HL-60 (cell line): ENCODE measurements at regions not wholly inside any gene's neighbourhood (a gene's known extent, or its start where the extent isn't known, plus 50 kb on each side); places are given as distances from the start of the nearest gene placed in this dataset.

ENCODE experiments used
- DNase-seq, 2 experiments: peaks; one replicate each; pipeline ENCODE4 v3.0.0-alpha.2; 2010 to 2020; ENCODE audit warnings: low read depth in 1 of 2, low spot score in 1 of 2
- H3K27ac ChIP-seq: fragments of 250-450 bp; sonication (Bioruptor Pico); replicated peaks from 2 replicates; pipeline ENCODE4 v1.5.1; 2020; ENCODE audit warnings: mild to moderate bottlenecking, moderate library complexity
- H3K27me3 ChIP-seq: fragments of 250-450 bp; sonication (Bioruptor Pico); 2 replicates; pipeline ENCODE4 v1.5.1; 2021; ENCODE audit warnings: mild to moderate bottlenecking, moderate library complexity; ENCODE audit not compliant: insufficient read depth, poor library complexity, severe bottlenecking
- H3K4me3 ChIP-seq: replicated peaks from 2 replicates; pipeline ENCODE4 v1.5.1; 2011; ENCODE audit warnings: mild to moderate bottlenecking, control low read depth, low read length; ENCODE audit not compliant: insufficient read depth
- GABPA ChIP-seq: IDR thresholded peaks from 2 replicates; pipeline ENCODE4 v1.6.1; 2012; ENCODE audit warnings: low read depth
- POLR2AphosphoS5 ChIP-seq: IDR thresholded peaks from 2 replicates; pipeline ENCODE4 v1.6.1; 2012; ENCODE audit warnings: low read depth
- SPI1 ChIP-seq: IDR thresholded peaks from 2 replicates; pipeline ENCODE4 v1.6.1; 2012; ENCODE audit warnings: low read depth, mild to moderate bottlenecking, borderline replicate concordance
- TF ChIP-seq, protein P1 (sequence below): IDR thresholded peaks from 2 replicates; pipeline ENCODE4 v1.6.1; 2012; ENCODE audit warnings: low read depth; ENCODE audit not compliant: insufficient replicate concordance
- TF ChIP-seq, protein P2 (sequence below): IDR thresholded peaks from one replicate; pipeline ENCODE4 v1.5.1; 2011; ENCODE audit warnings: low read length, control low read depth, inconsistent platforms; ENCODE audit not compliant: insufficient read depth

DNA sequence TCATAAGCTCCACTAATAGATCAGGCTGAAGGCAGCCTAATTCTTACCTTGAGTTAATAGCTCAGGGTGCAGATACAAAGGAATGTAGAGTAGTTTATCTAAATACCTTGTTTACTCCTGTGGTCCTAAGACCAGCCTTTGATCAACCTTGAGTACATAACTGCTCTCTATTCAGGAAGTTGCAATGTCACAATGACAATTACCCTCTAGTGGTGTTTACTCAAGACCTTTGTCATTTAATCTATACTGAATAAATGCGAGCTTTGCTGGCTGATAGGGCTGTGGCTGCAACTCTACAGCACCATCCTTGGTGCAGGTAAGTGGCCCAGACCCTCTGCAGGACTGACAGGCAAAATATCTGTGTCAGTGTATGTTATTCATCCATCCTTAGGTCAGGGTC, 282.7 kb downstream of the ATXN7L3B start:
- no peak overlapping the region for H3K4me3 ChIP-seq
- TF ChIP-seq, protein P1, sequence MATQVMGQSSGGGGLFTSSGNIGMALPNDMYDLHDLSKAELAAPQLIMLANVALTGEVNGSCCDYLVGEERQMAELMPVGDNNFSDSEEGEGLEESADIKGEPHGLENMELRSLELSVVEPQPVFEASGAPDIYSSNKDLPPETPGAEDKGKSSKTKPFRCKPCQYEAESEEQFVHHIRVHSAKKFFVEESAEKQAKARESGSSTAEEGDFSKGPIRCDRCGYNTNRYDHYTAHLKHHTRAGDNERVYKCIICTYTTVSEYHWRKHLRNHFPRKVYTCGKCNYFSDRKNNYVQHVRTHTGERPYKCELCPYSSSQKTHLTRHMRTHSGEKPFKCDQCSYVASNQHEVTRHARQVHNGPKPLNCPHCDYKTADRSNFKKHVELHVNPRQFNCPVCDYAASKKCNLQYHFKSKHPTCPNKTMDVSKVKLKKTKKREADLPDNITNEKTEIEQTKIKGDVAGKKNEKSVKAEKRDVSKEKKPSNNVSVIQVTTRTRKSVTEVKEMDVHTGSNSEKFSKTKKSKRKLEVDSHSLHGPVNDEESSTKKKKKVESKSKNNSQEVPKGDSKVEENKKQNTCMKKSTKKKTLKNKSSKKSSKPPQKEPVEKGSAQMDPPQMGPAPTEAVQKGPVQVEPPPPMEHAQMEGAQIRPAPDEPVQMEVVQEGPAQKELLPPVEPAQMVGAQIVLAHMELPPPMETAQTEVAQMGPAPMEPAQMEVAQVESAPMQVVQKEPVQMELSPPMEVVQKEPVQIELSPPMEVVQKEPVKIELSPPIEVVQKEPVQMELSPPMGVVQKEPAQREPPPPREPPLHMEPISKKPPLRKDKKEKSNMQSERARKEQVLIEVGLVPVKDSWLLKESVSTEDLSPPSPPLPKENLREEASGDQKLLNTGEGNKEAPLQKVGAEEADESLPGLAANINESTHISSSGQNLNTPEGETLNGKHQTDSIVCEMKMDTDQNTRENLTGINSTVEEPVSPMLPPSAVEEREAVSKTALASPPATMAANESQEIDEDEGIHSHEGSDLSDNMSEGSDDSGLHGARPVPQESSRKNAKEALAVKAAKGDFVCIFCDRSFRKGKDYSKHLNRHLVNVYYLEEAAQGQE, result no peak
- TF ChIP-seq SPI1 (no peak), GABPA (no peak)
- TF ChIP-seq, protein P2, sequence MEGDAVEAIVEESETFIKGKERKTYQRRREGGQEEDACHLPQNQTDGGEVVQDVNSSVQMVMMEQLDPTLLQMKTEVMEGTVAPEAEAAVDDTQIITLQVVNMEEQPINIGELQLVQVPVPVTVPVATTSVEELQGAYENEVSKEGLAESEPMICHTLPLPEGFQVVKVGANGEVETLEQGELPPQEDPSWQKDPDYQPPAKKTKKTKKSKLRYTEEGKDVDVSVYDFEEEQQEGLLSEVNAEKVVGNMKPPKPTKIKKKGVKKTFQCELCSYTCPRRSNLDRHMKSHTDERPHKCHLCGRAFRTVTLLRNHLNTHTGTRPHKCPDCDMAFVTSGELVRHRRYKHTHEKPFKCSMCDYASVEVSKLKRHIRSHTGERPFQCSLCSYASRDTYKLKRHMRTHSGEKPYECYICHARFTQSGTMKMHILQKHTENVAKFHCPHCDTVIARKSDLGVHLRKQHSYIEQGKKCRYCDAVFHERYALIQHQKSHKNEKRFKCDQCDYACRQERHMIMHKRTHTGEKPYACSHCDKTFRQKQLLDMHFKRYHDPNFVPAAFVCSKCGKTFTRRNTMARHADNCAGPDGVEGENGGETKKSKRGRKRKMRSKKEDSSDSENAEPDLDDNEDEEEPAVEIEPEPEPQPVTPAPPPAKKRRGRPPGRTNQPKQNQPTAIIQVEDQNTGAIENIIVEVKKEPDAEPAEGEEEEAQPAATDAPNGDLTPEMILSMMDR, result no peak
- H3K27ac ChIP-seq, result no peak overlapping the region
- DNase-seq, result no peak
- H3K27me3 ChIP-seq, result no peaks in the 10 kb centered on the region

DNA sequence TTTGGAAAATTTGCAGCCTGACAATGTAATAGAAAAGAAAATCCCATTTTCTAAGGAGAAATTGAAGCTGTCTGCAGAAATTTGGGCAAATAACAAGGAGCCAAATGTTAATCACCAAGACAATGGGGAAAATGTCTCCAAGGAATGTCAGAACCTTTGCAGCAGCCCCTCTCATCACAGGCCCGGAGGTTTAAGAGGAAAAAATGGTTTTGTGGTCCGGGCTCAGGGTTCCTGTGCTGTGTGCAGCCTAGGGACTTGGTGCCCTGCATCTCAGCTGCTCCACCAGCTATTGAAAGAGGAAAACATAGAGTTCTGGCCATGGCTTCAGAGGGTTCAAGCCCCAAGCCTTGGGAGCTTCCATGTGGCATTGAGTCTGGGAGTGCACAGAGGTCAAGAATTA, 298.9 kb downstream of the ATXN7L3B start:
- H3K27ac ChIP-seq, result no peak overlapping the region
- no peak for DNase-seq
- H3K27me3 ChIP-seq, result no peaks in the 10 kb centered on the region
- TF ChIP-seq, protein P2, result no peak
- TF ChIP-seq, protein P1, result no peak
- no peak for TF ChIP-seq GABPA
- TF ChIP-seq POLR2AphosphoS5, result no peak
- TF ChIP-seq SPI1, result no peak
- no peak overlapping the region for H3K4me3 ChIP-seq

DNA sequence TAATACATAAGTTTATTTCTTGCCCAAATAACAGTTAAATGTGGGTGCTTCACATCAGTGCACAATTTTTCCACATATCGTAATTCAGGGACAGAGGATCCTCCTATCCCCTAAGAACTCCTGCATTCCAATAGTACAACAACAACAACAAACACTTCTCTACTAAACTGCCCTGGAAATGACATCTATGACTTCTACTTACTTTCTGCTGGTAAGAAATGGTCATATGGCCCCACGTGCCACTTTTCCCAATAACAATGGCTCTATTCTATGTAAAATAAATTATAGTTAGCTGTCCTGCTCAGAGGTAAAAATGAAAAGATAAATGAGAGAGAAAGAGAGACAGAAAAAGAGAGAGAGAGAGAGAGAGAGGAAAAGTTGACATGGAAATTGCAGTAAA, 308.5 kb downstream of the ATXN7L3B start:
- no peaks in the 10 kb centered on the region for H3K27me3 ChIP-seq
- no peak for TF ChIP-seq SPI1
- no peak for TF ChIP-seq GABPA
- H3K4me3 ChIP-seq, result no peak overlapping the region
- DNase-seq, result no peak
- no peak overlapping the region for H3K27ac ChIP-seq

DNA sequence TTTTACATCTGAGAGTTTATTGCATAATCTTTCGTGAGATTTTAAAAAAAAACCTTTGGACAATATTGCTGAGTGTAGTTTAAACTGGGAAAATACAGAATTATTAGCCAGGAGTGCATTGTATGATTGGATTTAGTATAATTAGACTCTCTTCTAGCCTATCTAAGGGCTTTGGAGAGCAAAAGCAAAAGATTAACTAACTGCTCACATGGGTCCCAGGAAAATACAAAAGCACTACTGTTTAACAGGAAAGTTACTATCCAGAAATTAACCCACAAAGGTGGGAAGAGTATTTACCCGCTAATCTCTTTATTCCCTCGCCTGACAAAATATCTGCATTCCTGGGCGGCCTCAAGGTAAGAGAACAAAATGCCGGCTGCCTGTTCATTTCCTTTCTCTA, 309.5 kb downstream of the ATXN7L3B start:
- DNase-seq, result no peak
- no peaks in the 10 kb centered on the region for H3K27me3 ChIP-seq

DNA sequence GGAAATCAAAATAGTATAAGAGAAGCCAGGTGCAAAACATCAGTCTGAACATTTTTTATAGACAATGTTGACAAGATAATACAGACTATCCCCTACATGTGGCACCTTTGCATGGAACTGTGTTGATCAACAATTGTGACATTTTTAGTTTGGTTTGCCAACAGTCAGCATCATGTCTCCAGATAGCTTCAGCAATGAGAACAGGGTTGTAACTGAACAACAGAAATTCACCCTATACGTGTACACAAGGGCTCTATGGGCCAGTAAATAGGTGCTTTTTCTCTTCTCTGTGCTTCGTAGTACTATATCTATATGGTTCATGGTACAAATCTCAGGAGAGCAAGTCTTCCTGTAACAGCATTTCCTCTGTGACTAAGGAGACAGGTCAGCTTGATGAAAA, 310.4 kb downstream of the ATXN7L3B start:
- no peak for DNase-seq
- TF ChIP-seq, protein P1, result no peak
- TF ChIP-seq SPI1 (no peak), POLR2AphosphoS5 (no peak), GABPA (no peak)
- TF ChIP-seq, protein P2, result no peak

More for the DNA sequence above, 309.5 kb downstream of the ATXN7L3B start:
- H3K4me3 ChIP-seq, result no peak overlapping the region
- no peak overlapping the region for H3K27ac ChIP-seq
- no peak for TF ChIP-seq SPI1

More for the DNA sequence above, 310.4 kb downstream of the ATXN7L3B start:
- H3K4me3 ChIP-seq, result no peak overlapping the region
- no peak overlapping the region for H3K27ac ChIP-seq
- H3K27me3 ChIP-seq, result no peaks in the 10 kb centered on the region
